GM18511 (cell line): ENCODE measurements at regions not wholly inside any gene's neighbourhood (a gene's known extent, or its start where the extent isn't known, plus 50 kb on each side); places are given as distances from the start of the nearest gene placed in this dataset.

Experiments
- ATAC-seq: cut with Tn5 transposase; IDR thresholded peaks from one replicate; pipeline ENCODE4 v1.9.1; 2021; ENCODE audit warnings: mild to moderate bottlenecking, moderate library complexity; ENCODE audit not compliant: unreplicated experiment

GRCh38 chr1:82445132-82445531 lies 644.4 kb downstream of the ADGRL2 start:
- no peak for ATAC-seq

- no peak for ATAC-seq
Observed at GRCh38 chr1:82441402-82441801, 640.7 kb downstream of the ADGRL2 start.

GRCh38 chr1:82423174-82423815 lies 622.6 kb downstream of the ADGRL2 start:
- no peak for ATAC-seq

GRCh38 chr1:82421782-82422181 lies 621.0 kb downstream of the ADGRL2 start:
- ATAC-seq, result no peak

- ATAC-seq, result no peak
Observed at GRCh38 chr1:82420584-82420983, 619.9 kb downstream of the ADGRL2 start.

GRCh38 chr1:82411605-82412004 lies 610.9 kb downstream of the ADGRL2 start:
- no peak for ATAC-seq

- no peak for ATAC-seq
Observed at GRCh38 chr1:82405333-82405732, 604.6 kb downstream of the ADGRL2 start.

- no peak for ATAC-seq
Observed at GRCh38 chr1:82401116-82401515, 600.4 kb downstream of the ADGRL2 start.

GRCh38 chr1:82400521-82400920 lies 599.8 kb downstream of the ADGRL2 start:
- no peak for ATAC-seq

- no peak for ATAC-seq
Observed at GRCh38 chr1:82399093-82399492, 598.4 kb downstream of the ADGRL2 start.

- ATAC-seq, result no peak
Observed at GRCh38 chr1:82398357-82398756, 597.6 kb downstream of the ADGRL2 start.

- peak; percentile 63 for ATAC-seq
Observed at GRCh38 chr1:82395440-82395839, 594.7 kb downstream of the ADGRL2 start.

GRCh38 chr1:82392946-82393345 lies 592.2 kb downstream of the ADGRL2 start:
- ATAC-seq, result no peak

GRCh38 chr1:82392513-82392912 lies 591.8 kb downstream of the ADGRL2 start:
- ATAC-seq, result no peak

GRCh38 chr1:82391712-82392111 lies 591.0 kb downstream of the ADGRL2 start:
- ATAC-seq, result no peak

GRCh38 chr1:82390627-82391026 lies 589.9 kb downstream of the ADGRL2 start:
- no peak for ATAC-seq

GRCh38 chr1:82388679-82389078 lies 587.9 kb downstream of the ADGRL2 start:
- ATAC-seq, result no peak

GRCh38 chr1:82387012-82387366 lies 586.3 kb downstream of the ADGRL2 start:
- ATAC-seq, result no peak

- ATAC-seq, result no peak
Observed at GRCh38 chr1:82386365-82387011, 585.8 kb downstream of the ADGRL2 start.

GRCh38 chr1:82384776-82385175 lies 584.0 kb downstream of the ADGRL2 start:
- ATAC-seq, result no peak

GRCh38 chr1:82377201-82377884 lies 576.6 kb downstream of the ADGRL2 start:
- no peak for ATAC-seq

GRCh38 chr1:82373710-82374109 lies 573.0 kb downstream of the ADGRL2 start:
- no peak for ATAC-seq
